A549 (cell line): ENCODE measurements at regions not wholly inside any gene's neighbourhood (a gene's known extent, or its start where the extent isn't known, plus 50 kb on each side); places are given as distances from the start of the nearest gene placed in this dataset.

Source experiments
- PHF8 ChIP-seq: fragments of 200-600 bp; sonication (generic); IDR thresholded peaks from 2 replicates; pipeline ENCODE4 v1.6.1; 2016; ENCODE audit warnings: low read depth, mild to moderate bottlenecking, antibody characterized with exemption, moderate library complexity, borderline replicate concordance
- TF ChIP-seq, protein P1 (sequence below): fragments of 200-600 bp; sonication (generic); IDR thresholded peaks from 2 replicates; pipeline ENCODE4 v1.6.1; 2016; ENCODE audit warnings: antibody characterized with exemption, mild to moderate bottlenecking, moderate library complexity

DNA sequence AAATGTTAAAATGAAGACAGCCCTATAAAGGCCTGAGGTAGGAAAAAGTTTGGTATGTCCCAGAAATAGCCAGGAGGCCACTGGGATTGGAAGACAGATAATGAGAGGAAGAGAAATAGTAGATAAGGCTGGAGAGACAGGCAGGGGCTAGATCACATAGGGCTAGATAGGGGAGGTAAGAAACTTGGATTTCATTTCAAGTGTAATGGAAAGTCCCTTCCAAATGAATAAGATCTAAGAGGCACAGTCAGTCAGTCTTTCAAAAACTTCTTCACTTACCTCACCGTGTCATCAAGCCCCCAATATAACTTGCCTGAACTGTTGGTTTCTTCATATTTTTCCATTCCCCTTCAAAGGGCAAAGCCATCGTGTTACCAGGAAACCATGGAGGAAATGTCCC, 121.8 kb downstream of the SPCS3 start:
- TF ChIP-seq PHF8 = no peak
- TF ChIP-seq, protein P1, sequence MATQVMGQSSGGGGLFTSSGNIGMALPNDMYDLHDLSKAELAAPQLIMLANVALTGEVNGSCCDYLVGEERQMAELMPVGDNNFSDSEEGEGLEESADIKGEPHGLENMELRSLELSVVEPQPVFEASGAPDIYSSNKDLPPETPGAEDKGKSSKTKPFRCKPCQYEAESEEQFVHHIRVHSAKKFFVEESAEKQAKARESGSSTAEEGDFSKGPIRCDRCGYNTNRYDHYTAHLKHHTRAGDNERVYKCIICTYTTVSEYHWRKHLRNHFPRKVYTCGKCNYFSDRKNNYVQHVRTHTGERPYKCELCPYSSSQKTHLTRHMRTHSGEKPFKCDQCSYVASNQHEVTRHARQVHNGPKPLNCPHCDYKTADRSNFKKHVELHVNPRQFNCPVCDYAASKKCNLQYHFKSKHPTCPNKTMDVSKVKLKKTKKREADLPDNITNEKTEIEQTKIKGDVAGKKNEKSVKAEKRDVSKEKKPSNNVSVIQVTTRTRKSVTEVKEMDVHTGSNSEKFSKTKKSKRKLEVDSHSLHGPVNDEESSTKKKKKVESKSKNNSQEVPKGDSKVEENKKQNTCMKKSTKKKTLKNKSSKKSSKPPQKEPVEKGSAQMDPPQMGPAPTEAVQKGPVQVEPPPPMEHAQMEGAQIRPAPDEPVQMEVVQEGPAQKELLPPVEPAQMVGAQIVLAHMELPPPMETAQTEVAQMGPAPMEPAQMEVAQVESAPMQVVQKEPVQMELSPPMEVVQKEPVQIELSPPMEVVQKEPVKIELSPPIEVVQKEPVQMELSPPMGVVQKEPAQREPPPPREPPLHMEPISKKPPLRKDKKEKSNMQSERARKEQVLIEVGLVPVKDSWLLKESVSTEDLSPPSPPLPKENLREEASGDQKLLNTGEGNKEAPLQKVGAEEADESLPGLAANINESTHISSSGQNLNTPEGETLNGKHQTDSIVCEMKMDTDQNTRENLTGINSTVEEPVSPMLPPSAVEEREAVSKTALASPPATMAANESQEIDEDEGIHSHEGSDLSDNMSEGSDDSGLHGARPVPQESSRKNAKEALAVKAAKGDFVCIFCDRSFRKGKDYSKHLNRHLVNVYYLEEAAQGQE = no peak
